ENCODE measurements at regions not wholly inside any gene's neighbourhood (a gene's known extent, or its start where the extent isn't known, plus 50 kb on each side); places are given as distances from the start of the nearest gene placed in this dataset.
"Not testable (repeated sequence)": the region's sequence is repeated elsewhere in the genome, so short reads cannot be mapped to it uniquely, and the experiment has no call there.

GRCh38 chr2:16238001-16238761 is 297.8 kb downstream of the MYCN start:
- Histone ChIP-seq H3K4me1 (ENCODE audit: control insufficient read depth in 2 of 2, insufficient read depth in 2 of 2, low read length in 1 of 2) (no peaks in the 10 kb centered on the region), H3K27ac (ENCODE audit: low read depth in 2 of 2, low read length in 1 of 2) (no peak overlapping the region)
- 78 to 84% methylated on average over 10 of the region's 10 CpGs for WGBS, 2 donors

GRCh38 chr2:16235747-16236146 is 295.4 kb downstream of the MYCN start:
- Histone ChIP-seq H3K36me3 (ENCODE audit: control insufficient read depth in 2 of 2, insufficient read depth in 2 of 2, low read length in 1 of 2) (no peaks in the 10 kb centered on the region), H3K4me3 (ENCODE audit: low read depth in 1 of 2, low read length in 2 of 2) (no peak overlapping the region), H3K27ac (ENCODE audit: low read depth in 2 of 2, low read length in 1 of 2) (no peak overlapping the region), H3K9me3 (ENCODE audit: control insufficient read depth in 2 of 2, insufficient read depth in 1 of 2, low read depth in 1 of 2, low read length in 1 of 2) (no peaks in the 10 kb centered on the region), H3K27me3 (ENCODE audit: control insufficient read depth in 1 of 2, insufficient read depth in 2 of 2, low read length in 2 of 2) (peaks cover 0 to 3% of the 10 kb centered on the region in 2 donors), H3K4me1 (ENCODE audit: control insufficient read depth in 2 of 2, insufficient read depth in 2 of 2, low read length in 1 of 2) (no peaks in the 10 kb centered on the region)
- WGBS, 2 donors = 50 to 70% methylated on average over 1 of the region's 1 CpG

More at GRCh38 chr2:16238001-16238761, 297.8 kb downstream of the MYCN start:
- H3K36me3 ChIP-seq (ENCODE audit: control insufficient read depth in 2 of 2, insufficient read depth in 2 of 2, low read length in 1 of 2) = no peaks in the 10 kb centered on the region
- H3K27me3 ChIP-seq (ENCODE audit: control insufficient read depth in 1 of 2, insufficient read depth in 2 of 2, low read length in 2 of 2) = peaks cover 0 to 3% of the 10 kb centered on the region in 2 donors
- no peak overlapping the region for H3K4me3 ChIP-seq (ENCODE audit: low read depth in 1 of 2, low read length in 2 of 2)
- H3K9me3 ChIP-seq (ENCODE audit: control insufficient read depth in 2 of 2, insufficient read depth in 1 of 2, low read depth in 1 of 2, low read length in 1 of 2) = no peaks in the 10 kb centered on the region

- not testable (repeated sequence) for H3K4me3 ChIP-seq (ENCODE audit: low read depth in 1 of 2, low read length in 2 of 2); H3K4me1 ChIP-seq (ENCODE audit: control insufficient read depth in 2 of 2, insufficient read depth in 2 of 2, low read length in 1 of 2); H3K9me3 ChIP-seq (ENCODE audit: control insufficient read depth in 2 of 2, insufficient read depth in 1 of 2, low read depth in 1 of 2, low read length in 1 of 2); H3K27ac ChIP-seq (ENCODE audit: low read depth in 2 of 2, low read length in 1 of 2); H3K36me3 ChIP-seq (ENCODE audit: control insufficient read depth in 2 of 2, insufficient read depth in 2 of 2, low read length in 1 of 2); H3K27me3 ChIP-seq (ENCODE audit: control insufficient read depth in 1 of 2, insufficient read depth in 2 of 2, low read length in 2 of 2)
- WGBS, 2 donors = 85 to 87% methylated on average over 20 of the region's 20 CpGs
These were observed 294.9 kb downstream of the MYCN start for GRCh38 chr2:16235291-16235690.

DNA sequence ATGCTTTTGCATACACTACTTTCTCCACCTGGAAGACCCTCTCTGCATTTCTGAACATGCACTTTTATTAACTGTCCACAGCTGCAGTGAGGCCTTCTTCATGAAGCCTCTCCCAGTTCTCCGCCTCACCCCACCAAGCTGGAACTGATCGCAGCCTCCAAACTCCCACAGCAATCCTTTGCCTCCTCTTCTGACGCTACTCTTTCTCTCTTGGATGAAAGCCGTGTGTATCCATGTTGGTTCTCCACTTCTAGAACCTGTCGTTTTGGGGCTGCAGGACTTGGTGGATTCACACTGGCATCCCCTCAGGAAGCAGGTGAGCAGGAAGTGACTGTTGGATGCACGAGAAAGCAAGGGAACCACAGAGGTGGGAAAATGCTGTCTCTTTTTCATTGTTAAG is 288.6 kb downstream of the MYCN start:
- Histone ChIP-seq H3K27me3 (ENCODE audit: control insufficient read depth in 1 of 2, insufficient read depth in 2 of 2, low read length in 2 of 2) (peaks cover 0 to 3% of the 10 kb centered on the region in 2 donors), H3K36me3 (ENCODE audit: control insufficient read depth in 2 of 2, insufficient read depth in 2 of 2, low read length in 1 of 2) (no peaks in the 10 kb centered on the region), H3K27ac (ENCODE audit: low read depth in 2 of 2, low read length in 1 of 2) (no peak overlapping the region), H3K4me3 (ENCODE audit: low read depth in 1 of 2, low read length in 2 of 2) (no peak overlapping the region), H3K4me1 (ENCODE audit: control insufficient read depth in 2 of 2, insufficient read depth in 2 of 2, low read length in 1 of 2) (no peaks in the 10 kb centered on the region), H3K9me3 (ENCODE audit: control insufficient read depth in 2 of 2, insufficient read depth in 1 of 2, low read depth in 1 of 2, low read length in 1 of 2) (no peaks in the 10 kb centered on the region)
- 79 to 82% methylated on average over 6 of the region's 6 CpGs for WGBS, 2 donors

GRCh38 chr2:16228471-16228870 is 288.1 kb downstream of the MYCN start:
- Histone ChIP-seq H3K9me3 (ENCODE audit: control insufficient read depth in 2 of 2, insufficient read depth in 1 of 2, low read depth in 1 of 2, low read length in 1 of 2) (no peaks in the 10 kb centered on the region), H3K27me3 (ENCODE audit: control insufficient read depth in 1 of 2, insufficient read depth in 2 of 2, low read length in 2 of 2) (peaks cover 0 to 3% of the 10 kb centered on the region in 2 donors), H3K36me3 (ENCODE audit: control insufficient read depth in 2 of 2, insufficient read depth in 2 of 2, low read length in 1 of 2) (no peaks in the 10 kb centered on the region), H3K4me1 (ENCODE audit: control insufficient read depth in 2 of 2, insufficient read depth in 2 of 2, low read length in 1 of 2) (no peaks in the 10 kb centered on the region), H3K4me3 (ENCODE audit: low read depth in 1 of 2, low read length in 2 of 2) (no peak overlapping the region), H3K27ac (ENCODE audit: low read depth in 2 of 2, low read length in 1 of 2) (no peak overlapping the region)
- 74 to 79% methylated on average over 7 of the region's 7 CpGs for WGBS, 2 donors

DNA sequence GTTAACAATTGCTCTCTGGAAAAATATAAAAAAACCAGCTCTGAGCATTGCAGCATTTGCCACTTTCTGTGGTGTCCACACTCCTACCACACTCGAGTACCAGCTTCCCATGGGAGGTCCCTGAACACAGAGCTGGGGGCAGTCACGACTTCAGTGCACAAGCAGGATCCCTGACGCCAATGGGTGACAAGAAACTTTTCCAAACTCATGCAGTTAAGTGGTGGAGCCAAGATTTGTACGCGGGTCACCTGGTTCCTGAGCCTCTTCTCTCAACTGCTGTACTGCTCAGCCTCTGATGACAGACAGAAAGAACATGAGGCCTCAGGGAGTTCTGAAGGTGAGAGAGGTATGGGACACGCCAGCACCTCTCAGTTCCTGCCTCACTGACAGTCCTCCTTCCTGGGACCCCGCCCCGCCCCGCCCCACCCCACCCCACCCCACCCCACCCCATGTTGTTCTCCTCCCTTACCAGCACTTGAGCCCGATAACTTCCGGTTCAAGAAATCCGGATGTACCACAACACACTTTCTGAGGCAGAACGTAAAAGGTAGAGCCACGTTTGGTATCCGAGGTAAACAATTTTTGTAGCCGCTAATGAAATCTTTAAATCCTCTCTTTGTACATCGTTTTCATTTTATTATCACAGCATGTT is 287.6 kb downstream of the MYCN start:
- Histone ChIP-seq H3K4me1 (ENCODE audit: control insufficient read depth in 2 of 2, insufficient read depth in 2 of 2, low read length in 1 of 2) (no peaks in the 10 kb centered on the region), H3K27me3 (ENCODE audit: control insufficient read depth in 1 of 2, insufficient read depth in 2 of 2, low read length in 2 of 2) (peaks cover 0 to 3% of the 10 kb centered on the region in 2 donors), H3K36me3 (ENCODE audit: control insufficient read depth in 2 of 2, insufficient read depth in 2 of 2, low read length in 1 of 2) (no peaks in the 10 kb centered on the region), H3K27ac (ENCODE audit: low read depth in 2 of 2, low read length in 1 of 2) (no peak overlapping the region), H3K9me3 (ENCODE audit: control insufficient read depth in 2 of 2, insufficient read depth in 1 of 2, low read depth in 1 of 2, low read length in 1 of 2) (no peaks in the 10 kb centered on the region), H3K4me3 (ENCODE audit: low read depth in 1 of 2, low read length in 2 of 2) (no peak overlapping the region)
- WGBS, 2 donors = 47 to 61% methylated on average over 16 of the region's 17 CpGs

- peaks cover 0 to 3% of the 10 kb centered on the region in 2 donors for H3K27me3 ChIP-seq (ENCODE audit: control insufficient read depth in 1 of 2, insufficient read depth in 2 of 2, low read length in 2 of 2)
- H3K9me3 ChIP-seq (ENCODE audit: control insufficient read depth in 2 of 2, insufficient read depth in 1 of 2, low read depth in 1 of 2, low read length in 1 of 2) = peaks cover 2 to 3% of the 10 kb centered on the region in 2 donors
- H3K36me3 ChIP-seq (ENCODE audit: control insufficient read depth in 2 of 2, insufficient read depth in 2 of 2, low read length in 1 of 2) = no peaks in the 10 kb centered on the region
- no peak overlapping the region for H3K27ac ChIP-seq (ENCODE audit: low read depth in 2 of 2, low read length in 1 of 2)
- WGBS, 2 donors = 32 to 48% methylated on average over 21 of the region's 21 CpGs
- H3K4me1 ChIP-seq (ENCODE audit: control insufficient read depth in 2 of 2, insufficient read depth in 2 of 2, low read length in 1 of 2) = no peaks in the 10 kb centered on the region
- H3K4me3 ChIP-seq (ENCODE audit: low read depth in 1 of 2, low read length in 2 of 2) = no peak overlapping the region
These were observed 286.8 kb downstream of the MYCN start for GRCh38 chr2:16226943-16227664.

GRCh38 chr2:16226381-16226780 is 286.0 kb downstream of the MYCN start:
- H3K27ac ChIP-seq (ENCODE audit: low read depth in 2 of 2, low read length in 1 of 2) = no peak overlapping the region
- H3K9me3 ChIP-seq (ENCODE audit: control insufficient read depth in 2 of 2, insufficient read depth in 1 of 2, low read depth in 1 of 2, low read length in 1 of 2) = peaks cover 2 to 6% of the 10 kb centered on the region in 2 donors
- WGBS, 2 donors = 62 to 68% methylated on average over 3 of the region's 3 CpGs
- no peak overlapping the region for H3K4me3 ChIP-seq (ENCODE audit: low read depth in 1 of 2, low read length in 2 of 2)
- peaks cover 0 to 3% of the 10 kb centered on the region in 2 donors for H3K27me3 ChIP-seq (ENCODE audit: control insufficient read depth in 1 of 2, insufficient read depth in 2 of 2, low read length in 2 of 2)
- H3K36me3 ChIP-seq (ENCODE audit: control insufficient read depth in 2 of 2, insufficient read depth in 2 of 2, low read length in 1 of 2) = no peaks in the 10 kb centered on the region
- no peaks in the 10 kb centered on the region for H3K4me1 ChIP-seq (ENCODE audit: control insufficient read depth in 2 of 2, insufficient read depth in 2 of 2, low read length in 1 of 2)

DNA sequence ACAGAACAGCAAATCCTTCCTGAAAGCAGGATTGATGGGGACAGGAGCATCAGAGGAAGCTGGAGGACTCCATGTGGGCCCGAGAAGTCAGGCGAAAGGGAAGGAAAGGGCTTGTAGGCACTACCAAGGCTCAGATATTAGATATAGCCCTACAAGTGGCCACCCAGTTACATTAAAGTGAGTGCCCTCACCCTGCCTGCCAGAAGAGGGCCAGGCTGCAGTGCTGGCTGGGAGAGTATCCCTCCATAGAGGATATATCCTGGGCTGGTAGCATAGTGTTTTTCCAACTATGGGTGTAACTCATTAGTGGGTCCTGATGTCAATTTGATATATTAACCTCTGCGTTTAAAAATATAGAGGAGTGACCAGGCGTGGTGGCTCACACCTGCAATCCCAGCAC is 285.2 kb downstream of the MYCN start:
- Histone ChIP-seq H3K27me3 (ENCODE audit: control insufficient read depth in 1 of 2, insufficient read depth in 2 of 2, low read length in 2 of 2) (peaks cover 0 to 3% of the 10 kb centered on the region in 2 donors), H3K9me3 (ENCODE audit: control insufficient read depth in 2 of 2, insufficient read depth in 1 of 2, low read depth in 1 of 2, low read length in 1 of 2) (peaks cover 2 to 6% of the 10 kb centered on the region in 2 donors), H3K27ac (ENCODE audit: low read depth in 2 of 2, low read length in 1 of 2) (no peak overlapping the region), H3K4me3 (ENCODE audit: low read depth in 1 of 2, low read length in 2 of 2) (no peak overlapping the region), H3K36me3 (ENCODE audit: control insufficient read depth in 2 of 2, insufficient read depth in 2 of 2, low read length in 1 of 2) (no peaks in the 10 kb centered on the region), H3K4me1 (ENCODE audit: control insufficient read depth in 2 of 2, insufficient read depth in 2 of 2, low read length in 1 of 2) (no peaks in the 10 kb centered on the region)
- 84 to 85% methylated on average over 4 of the region's 4 CpGs for WGBS, 2 donors

All from esophagus (tissue), 2 donors.